HepG2 (cell line): ENCODE measurements at regions not wholly inside any gene's neighbourhood (a gene's known extent, or its start where the extent isn't known, plus 50 kb on each side); places are given as distances from the start of the nearest gene placed in this dataset.

Source experiments
- ATAC-seq: fragments of 200-7000 bp; cut with Tn5 transposase; 3 replicates; pipeline ENCODE4 v1.9.1; 2020; ENCODE audit warnings: mild to moderate bottlenecking, moderate library complexity
- BruUV-seq: library from RNA; stranded (reverse); fragments of 400-500 nt; replicated peaks from 2 replicates; lab custom pipeline; 2021; lab: Mats Ljungman, UMichigan
- CTCF ChIA-PET: fragments of 300-600 bp; formaldehyde crosslinking; extraction: SDS; loops from one replicate; lab custom pipeline; 2021; ENCODE audit warnings: low total read pairs, inconsistent platforms, low intra/inter-chr PET ratio; lab: Yijun Ruan, JAX
- POLR2A ChIA-PET: fragments of 350-600 bp; sonication (Branson Sonifier 250); formaldehyde crosslinking; loops from one replicate; lab custom pipeline; 2020; ENCODE audit warnings: antibody characterized with exemption, inconsistent platforms; lab: Yijun Ruan, JAX
- DNase-seq: peaks from one replicate; pipeline ENCODE4 v3.0.0-alpha.2; 2015; ENCODE audit warnings: low spot score
- FAIRE-seq: peaks from 3 replicates; lab custom pipeline; 2011; peaks lifted over from hg19 to GRCh38; lab: Jason Lieb, UNC
- H2AFZ ChIP-seq: one replicate; pipeline ENCODE4 v1.6.1; 2011; ENCODE audit warnings: low read length, inconsistent platforms
- H3K27ac ChIP-seq: fragments of 300-600 bp; 3 replicates; pipeline ENCODE4 v1.8.0; 2011; ENCODE audit warnings: mixed run types, mild to moderate bottlenecking, mixed read lengths, low read length, inconsistent platforms; ENCODE audit not compliant: insufficient read depth; ENCODE audit errors: extremely low read length
- H3K27me3 ChIP-seq, 2 experiments: fragments of 200-600 bp in 1 of 2; 2 replicates in 1 of 2; 3 replicates in 1 of 2; pipeline versions ENCODE4 v1.6.0 to v1.8.0; 2011; ENCODE audit warnings: low read length in 2 of 2, mild to moderate bottlenecking in 2 of 2, moderate library complexity in 2 of 2, inconsistent platforms in 1 of 2; ENCODE audit not compliant: insufficient read depth in 2 of 2, control insufficient read depth in 1 of 2
- H3K36me3 ChIP-seq, 2 experiments: fragments of 200-600 bp in 1 of 2; replicated peaks in 1 of 2; 2 replicates in 1 of 2; 3 replicates in 1 of 2; pipeline versions ENCODE4 v1.5.1 to v1.8.0; 2011; ENCODE audit warnings: low read length in 2 of 2, inconsistent platforms in 1 of 2; ENCODE audit not compliant: insufficient read depth in 2 of 2, control insufficient read depth in 1 of 2
- H3K4me1 ChIP-seq: 2 replicates; pipeline ENCODE4 v1.5.1; 2012; ENCODE audit warnings: low read length, inconsistent platforms; ENCODE audit not compliant: insufficient read depth
- H3K4me2 ChIP-seq: 2 replicates; pipeline ENCODE4 v1.6.0; 2011; ENCODE audit warnings: low read depth, low read length, inconsistent platforms
- H3K4me3 ChIP-seq, 3 experiments: fragments of 200-600 bp in 1 of 3; sonication (generic), shearing (Covaris generic) in 1 of 3; replicated peaks in 1 of 3; 2 replicates each; pipeline ENCODE4 v1.5.1; 2011 to 2016; ENCODE audit warnings: low read length in 3 of 3, inconsistent platforms in 2 of 3, low read depth in 2 of 3, mild to moderate bottlenecking in 2 of 3, control low read depth in 1 of 3, mixed read lengths in 1 of 3; ENCODE audit not compliant: insufficient read depth in 1 of 3
- H3K79me2 ChIP-seq: one replicate; pipeline ENCODE4 v1.6.1; 2011; ENCODE audit warnings: low read length, inconsistent platforms; ENCODE audit not compliant: insufficient read depth
- H3K9ac ChIP-seq: 2 replicates; pipeline ENCODE4 v1.6.0; 2011; ENCODE audit warnings: mild to moderate bottlenecking, low read depth, low read length, inconsistent platforms; ENCODE audit not compliant: insufficient read depth
- H3K9me3 ChIP-seq: 2 replicates; pipeline ENCODE4 v1.5.1; 2012; ENCODE audit warnings: mild to moderate bottlenecking, low read length
- H4K20me1 ChIP-seq: 2 replicates; pipeline ENCODE4 v1.6.0; 2011; ENCODE audit warnings: inconsistent platforms, mild to moderate bottlenecking, low read length, moderate library complexity; ENCODE audit not compliant: insufficient read depth
- ADNP ChIP-seq: sonication (generic); formaldehyde crosslinking; IDR thresholded peaks from 2 replicates; pipeline ENCODE4 v1.4.0; 2020; ENCODE audit warnings: missing genetic modification reagents
- ATF2 ChIP-seq: sonication (generic); formaldehyde crosslinking; IDR thresholded peaks from 2 replicates; pipeline ENCODE4 v1.4.0; 2020; ENCODE audit warnings: missing genetic modification reagents
- CREB3 ChIP-seq: sonication (generic); formaldehyde crosslinking; IDR thresholded peaks from 2 replicates; pipeline ENCODE4 v1.5.0; 2020; ENCODE audit warnings: missing genetic modification reagents
- EHMT2 ChIP-seq: fragments of 200-600 bp; sonication (generic); IDR thresholded peaks from 2 replicates; pipeline ENCODE4 v1.7.0; 2017; ENCODE audit warnings: antibody characterized with exemption, low read depth, low read length, borderline replicate concordance
- GMEB2 ChIP-seq: IDR thresholded peaks from 2 replicates; pipeline ENCODE4 v1.6.1; 2016; ENCODE audit warnings: missing biosample characterization, missing genetic modification reagents, low read depth
- HIC2 ChIP-seq: sonication (generic); formaldehyde crosslinking; IDR thresholded peaks from 2 replicates; pipeline ENCODE4 v1.9.0; 2022; ENCODE audit warnings: low read depth, missing genetic modification reagents
- NCOA5 ChIP-seq: sonication (generic); formaldehyde crosslinking; IDR thresholded peaks from 2 replicates; pipeline ENCODE4 v1.4.0; 2020; ENCODE audit warnings: missing genetic modification reagents
- PLSCR1 ChIP-seq: sonication (generic); formaldehyde crosslinking; IDR thresholded peaks from 2 replicates; pipeline ENCODE4 v1.5.0; 2020; ENCODE audit warnings: missing genetic modification reagents, mild to moderate bottlenecking, borderline replicate concordance
- SCMH1 ChIP-seq: sonication (generic); formaldehyde crosslinking; IDR thresholded peaks from 2 replicates; pipeline ENCODE4 v1.9.0; 2021; ENCODE audit warnings: missing genetic modification reagents, mild to moderate bottlenecking, borderline replicate concordance
- TFE3 ChIP-seq: IDR thresholded peaks from 2 replicates; pipeline ENCODE4 v1.6.1; 2016
- ZBTB25 ChIP-seq: IDR thresholded peaks from 2 replicates; pipeline ENCODE4 v1.6.1; 2018; ENCODE audit warnings: missing genetic modification reagents
- ZNF558 ChIP-seq: sonication (generic); formaldehyde crosslinking; IDR thresholded peaks from 2 replicates; pipeline ENCODE4 v1.9.0; 2022; ENCODE audit warnings: mild to moderate bottlenecking, missing genetic modification reagents, borderline replicate concordance
- ZNF7 ChIP-seq: IDR thresholded peaks from 2 replicates; pipeline ENCODE4 v1.6.1; 2016; ENCODE audit warnings: missing biosample characterization, missing genetic modification reagents
- ZNF777 ChIP-seq: sonication (generic); formaldehyde crosslinking; IDR thresholded peaks from 2 replicates; pipeline ENCODE4 v1.4.0; 2020; ENCODE audit warnings: missing genetic modification reagents
- ZNF891 ChIP-seq: sonication (generic); formaldehyde crosslinking; IDR thresholded peaks from 2 replicates; pipeline ENCODE4 v1.5.0; 2020; ENCODE audit warnings: mild to moderate bottlenecking, missing genetic modification reagents
- WGBS: methylation state at CpG from one replicate; pipeline ENCODE4 v1.1.6; 2017; ENCODE audit warnings: low lambda C conversion rate; 5-methylcytosine and 5-hydroxymethylcytosine counted together
- in situ Hi-C: cut with HindIII; loops from 2 replicates; pipeline ENCODE4 v1.10.0; 2017; ENCODE audit warnings: low pct_unique_long_range_greater_than_20kb; ENCODE audit not compliant: extremely low pct_ligation_motif_present
- intact Hi-C: fragments of 100-400 bp; cut with micrococcal nuclease; formaldehyde crosslinking; loops from one replicate; pipeline ENCODE4 v1.10.0; 2022; ENCODE audit not compliant: unreplicated experiment

- no peak for DNase-seq
- Histone ChIP-seq H3K27me3 (peaks cover 17 to 85% of the 10 kb centered on the region in 2 experiments; a peak in 4 of 5 replicates), H3K36me3 (no peaks in the 10 kb centered on the region), H3K79me2 (no peaks in the 10 kb centered on the region), H3K4me1 (no peaks in the 10 kb centered on the region), H3K4me2 (no peak overlapping the region), H2AFZ (no peak overlapping the region), H3K9ac (no peak overlapping the region), H3K4me3 (no peak overlapping the region), H3K9me3 (no peaks in the 10 kb centered on the region), H3K27ac (no peak overlapping the region), H4K20me1 (no peaks in the 10 kb centered on the region)
- ATAC-seq, result no peak
- 29% methylated on average over 14 of the region's 15 CpGs for WGBS
- in situ Hi-C loops, result no loop called here
- intact Hi-C loops, result no loop called here
- CTCF ChIA-PET, result no interaction called here
- POLR2A ChIA-PET, result no interaction called here
- BruUV-seq, result no TSS peak
- no peak for FAIRE-seq
- TF ChIP-seq TFE3, result no peak
- no peak for TF ChIP-seq GMEB2 (CRISPR knock-in tag)
- no peak for TF ChIP-seq ZNF7 (CRISPR knock-in tag)
- no peak for TF ChIP-seq PLSCR1
- TF ChIP-seq ZBTB25 (CRISPR knock-in tag), result no peak
- no peak for TF ChIP-seq NCOA5 (CRISPR knock-in tag)
- TF ChIP-seq SCMH1, result no peak
- TF ChIP-seq ZNF777 (CRISPR knock-in tag), result no peak
- TF ChIP-seq CREB3, result no peak
- no peak for TF ChIP-seq HIC2
- TF ChIP-seq EHMT2, result no peak
- TF ChIP-seq ADNP (CRISPR knock-in tag), result no peak
- TF ChIP-seq ZNF891, result no peak
- TF ChIP-seq ZNF558 (CRISPR knock-in tag), result no peak
- no peak for TF ChIP-seq ATF2 (CRISPR knock-in tag)
These were observed 57.4 kb upstream of the CCDC167 start for GRCh38 chr6:37556881-37557644.
